BJ (cell line): ENCODE measurements at regions not wholly inside any gene's neighbourhood (a gene's known extent, or its start where the extent isn't known, plus 50 kb on each side); places are given as distances from the start of the nearest gene placed in this dataset.

ENCODE experiments used
- CTCF ChIA-PET: fragments of 350-600 bp; formaldehyde crosslinking; extraction: SDS; loops from one replicate; lab custom pipeline; 2021; ENCODE audit warnings: antibody characterized with exemption, inconsistent platforms; lab: Yijun Ruan, JAX
- POLR2A ChIA-PET: fragments of 300-600 bp; sonication (Branson Sonifier 250); formaldehyde crosslinking; extraction: SDS; loops from one replicate; lab custom pipeline; 2021; ENCODE audit warnings: antibody characterized with exemption; lab: Charles Lee
- DNase-seq: peaks from one replicate; pipeline ENCODE4 v3.0.0-alpha.2; 2011; ENCODE audit warnings: low read depth
- H3K27me3 ChIP-seq: 2 replicates; pipeline ENCODE4 v1.6.0; 2011; ENCODE audit warnings: low read length; ENCODE audit not compliant: control insufficient read depth, insufficient read depth
- H3K36me3 ChIP-seq: 2 replicates; pipeline ENCODE4 v1.5.1; 2011; ENCODE audit warnings: low read length; ENCODE audit not compliant: control insufficient read depth, insufficient read depth
- H3K4me3 ChIP-seq: 2 replicates; pipeline ENCODE4 v1.5.1; 2011; ENCODE audit warnings: low read depth, mild to moderate bottlenecking, control low read depth, low read length
- TF ChIP-seq, protein P1 (sequence below): IDR thresholded peaks from 2 replicates; pipeline ENCODE4 v1.5.1; 2011; ENCODE audit warnings: low read depth, mild to moderate bottlenecking, control low read depth, inconsistent platforms, low read length, moderate library complexity; ENCODE audit not compliant: insufficient read depth

DNA sequence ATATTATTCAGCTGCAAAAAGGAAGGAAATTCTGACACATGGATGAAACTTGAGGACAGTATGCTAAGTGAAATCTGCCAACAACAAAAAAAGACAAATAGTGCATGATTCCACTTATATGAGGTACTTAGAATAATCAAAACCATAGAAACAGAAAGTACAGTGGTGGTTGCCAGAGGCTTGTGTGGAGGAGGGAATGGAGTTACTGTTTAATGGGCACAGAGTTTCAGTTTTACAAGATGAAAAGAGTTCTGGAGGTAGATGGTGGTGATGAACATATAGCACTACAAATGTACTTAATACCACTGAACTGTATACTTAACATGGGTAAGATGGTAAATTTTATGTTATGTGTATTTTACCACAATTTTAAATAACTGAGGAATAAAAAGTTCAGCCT is 212.0 kb upstream of the KLF3 start:
- DNase-seq = no peak
- Histone ChIP-seq H3K36me3 (no peaks in the 10 kb centered on the region), H3K27me3 (no peaks in the 10 kb centered on the region; the same call in 1 of the 2 replicates), H3K4me3 (no peak overlapping the region)
- TF ChIP-seq, protein P1, sequence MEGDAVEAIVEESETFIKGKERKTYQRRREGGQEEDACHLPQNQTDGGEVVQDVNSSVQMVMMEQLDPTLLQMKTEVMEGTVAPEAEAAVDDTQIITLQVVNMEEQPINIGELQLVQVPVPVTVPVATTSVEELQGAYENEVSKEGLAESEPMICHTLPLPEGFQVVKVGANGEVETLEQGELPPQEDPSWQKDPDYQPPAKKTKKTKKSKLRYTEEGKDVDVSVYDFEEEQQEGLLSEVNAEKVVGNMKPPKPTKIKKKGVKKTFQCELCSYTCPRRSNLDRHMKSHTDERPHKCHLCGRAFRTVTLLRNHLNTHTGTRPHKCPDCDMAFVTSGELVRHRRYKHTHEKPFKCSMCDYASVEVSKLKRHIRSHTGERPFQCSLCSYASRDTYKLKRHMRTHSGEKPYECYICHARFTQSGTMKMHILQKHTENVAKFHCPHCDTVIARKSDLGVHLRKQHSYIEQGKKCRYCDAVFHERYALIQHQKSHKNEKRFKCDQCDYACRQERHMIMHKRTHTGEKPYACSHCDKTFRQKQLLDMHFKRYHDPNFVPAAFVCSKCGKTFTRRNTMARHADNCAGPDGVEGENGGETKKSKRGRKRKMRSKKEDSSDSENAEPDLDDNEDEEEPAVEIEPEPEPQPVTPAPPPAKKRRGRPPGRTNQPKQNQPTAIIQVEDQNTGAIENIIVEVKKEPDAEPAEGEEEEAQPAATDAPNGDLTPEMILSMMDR = no peak
- ChIA-PET POLR2A (no interaction called here), CTCF (no interaction called here)

DNA sequence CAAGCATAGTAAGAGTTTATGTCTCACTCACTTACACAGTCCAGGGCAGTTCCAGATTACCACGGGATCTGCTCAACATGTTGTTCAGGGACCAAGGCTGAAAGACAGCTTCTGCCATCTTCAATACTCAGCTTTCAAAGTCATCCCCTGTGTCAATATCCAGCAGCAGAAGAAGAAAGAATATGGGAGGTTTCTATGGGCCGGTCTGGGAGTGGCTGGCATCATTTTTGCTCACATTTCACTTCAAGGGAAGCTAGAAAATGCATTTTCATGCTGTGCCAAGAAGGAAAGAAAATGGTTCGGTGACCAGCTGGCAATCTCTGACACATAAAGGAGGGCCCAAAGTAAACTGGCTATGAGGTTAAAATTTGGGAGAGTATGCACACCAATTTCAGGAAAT is 211.5 kb upstream of the KLF3 start:
- Histone ChIP-seq H3K27me3 (no peaks in the 10 kb centered on the region; the same call in 1 of the 2 replicates), H3K4me3 (no peak overlapping the region), H3K36me3 (no peaks in the 10 kb centered on the region)
- DNase-seq = no peak
- TF ChIP-seq, protein P1 = no peak
- POLR2A ChIA-PET = no interaction called here
- CTCF ChIA-PET = no interaction called here

DNA sequence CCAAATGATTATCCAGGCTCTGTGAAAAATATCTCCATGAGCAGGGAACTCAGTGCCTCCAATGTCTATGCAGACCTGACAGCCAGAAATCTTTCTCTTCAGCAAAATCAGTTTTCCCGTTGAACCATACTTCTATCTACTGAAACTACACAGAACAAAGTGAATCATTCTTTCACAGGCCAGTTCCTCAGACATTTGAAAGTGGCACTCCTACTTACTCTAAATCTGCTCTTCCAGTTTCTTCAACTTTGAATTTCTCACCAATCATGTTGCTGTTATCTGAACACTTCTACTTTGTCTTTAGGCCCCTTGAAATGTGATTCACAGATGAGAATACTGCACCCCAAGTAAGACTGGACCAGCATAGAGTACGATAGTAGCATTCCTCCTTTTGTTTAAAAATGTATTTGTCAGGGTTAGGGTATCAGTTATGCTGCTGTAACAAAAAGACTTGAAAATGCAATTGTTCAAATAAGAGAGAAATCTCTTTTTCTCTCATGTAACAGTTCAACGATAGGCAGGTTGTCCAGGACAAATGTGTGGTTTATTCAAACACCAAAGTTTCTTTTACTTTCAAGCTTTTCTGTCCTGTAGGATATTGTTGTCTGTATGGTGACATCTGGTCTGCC is 210.6 kb upstream of the KLF3 start:
- Histone ChIP-seq H3K27me3 (no peaks in the 10 kb centered on the region; the same call in 1 of the 2 replicates), H3K36me3 (no peaks in the 10 kb centered on the region), H3K4me3 (no peak overlapping the region)
- TF ChIP-seq, protein P1 = no peak
- CTCF ChIA-PET = no interaction called here
- POLR2A ChIA-PET = no interaction called here
- no peak for DNase-seq

DNA sequence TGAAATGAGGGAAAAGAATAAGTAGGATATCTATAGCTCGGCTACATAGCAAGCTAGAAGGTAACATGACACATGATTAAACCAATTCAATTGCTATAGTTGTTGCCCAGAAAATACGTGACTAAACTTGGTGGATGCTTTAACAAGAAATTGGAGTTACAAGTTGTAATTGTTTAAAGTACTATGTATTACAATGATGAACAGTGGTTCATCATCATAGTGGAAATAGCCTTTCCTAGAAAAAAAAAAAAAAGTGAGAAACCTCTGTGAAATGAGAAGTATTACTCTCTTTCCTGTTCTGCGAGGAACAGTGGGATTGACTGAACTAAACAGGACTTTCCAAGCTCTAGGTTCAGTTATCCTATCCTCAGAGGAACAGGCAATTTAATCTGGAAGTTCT is 209.7 kb upstream of the KLF3 start:
- ChIA-PET POLR2A (no interaction called here), CTCF (interaction anchor here (0.9 kb wide), 1 partner anchor 42 kb away, joined by 4 read pairs; no protein-coding TSS in a partner anchor)
- no peak overlapping the region for H3K4me3 ChIP-seq
- TF ChIP-seq, protein P1 = no peak
- no peak for DNase-seq
- no peaks in the 10 kb centered on the region; the same call in 1 of the 2 replicates for H3K27me3 ChIP-seq
- H3K36me3 ChIP-seq = no peaks in the 10 kb centered on the region

DNA sequence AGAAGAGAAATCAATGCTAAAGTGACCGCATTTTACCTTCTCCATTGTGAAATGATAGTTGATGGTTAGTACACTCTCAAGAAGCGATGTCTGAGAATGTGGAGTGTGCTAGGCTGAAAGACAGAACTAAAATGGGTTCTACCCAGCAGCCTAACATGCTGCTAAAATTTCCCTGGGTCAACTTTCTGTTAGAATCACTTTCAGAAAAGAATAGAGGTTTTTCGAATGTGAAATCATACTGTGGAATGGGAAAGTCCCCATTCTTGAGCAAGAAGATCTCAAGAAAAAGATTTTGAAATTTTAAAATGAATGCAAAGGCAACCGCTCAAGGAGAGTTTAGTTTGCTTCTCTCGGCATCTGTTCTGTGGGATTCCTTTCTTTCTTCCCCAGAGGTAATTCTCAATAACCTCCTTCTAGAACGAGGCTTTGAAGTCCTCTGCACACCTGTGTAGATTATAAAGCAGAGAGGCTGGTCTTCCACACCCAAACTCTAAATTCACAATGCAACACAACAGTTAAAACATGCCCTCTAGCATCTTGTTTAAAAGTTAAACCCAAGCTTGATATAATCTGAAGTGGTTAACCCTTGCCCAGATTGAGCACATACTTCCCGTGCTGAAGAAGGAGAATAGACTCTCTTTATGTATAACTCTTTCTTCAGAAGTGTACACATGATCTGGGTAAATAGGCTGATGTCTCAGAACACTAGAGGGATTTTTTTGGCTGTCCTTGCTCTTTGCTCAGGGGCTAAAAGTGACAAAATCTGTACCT is 208.7 kb upstream of the KLF3 start:
- TF ChIP-seq, protein P1 = no peak
- no peak overlapping the region for H3K4me3 ChIP-seq
- no peak for DNase-seq
- H3K36me3 ChIP-seq = no peaks in the 10 kb centered on the region
- CTCF ChIA-PET = interaction anchor here (0.9 kb wide), 1 partner anchor 43 kb away, joined by 4 read pairs; no protein-coding TSS in a partner anchor
- POLR2A ChIA-PET = no interaction called here
- no peaks in the 10 kb centered on the region; the same call in 1 of the 2 replicates for H3K27me3 ChIP-seq
